Activated CD4-positive, alpha-beta memory T cell treated with anti-CD3 and anti-CD28 coated beads, Interleukin-2, amount 10 ng/mL, durations not matched to agents 7 days and 5 days (primary cell): ENCODE measurements at regions not wholly inside any gene's neighbourhood (a gene's known extent, or its start where the extent isn't known, plus 50 kb on each side); places are given as distances from the start of the nearest gene placed in this dataset.

ENCODE experiments used
- CTCF ChIA-PET: fragments of 350-600 bp; sonication (Branson Sonifier 250); formaldehyde crosslinking; loops from one replicate; lab custom pipeline; 2021; ENCODE audit warnings: antibody characterized with exemption, inconsistent platforms; lab: Charles Lee
- POLR2A ChIA-PET: fragments of 350-600 bp; sonication (Branson Sonifier 250); formaldehyde crosslinking; loops from one replicate; lab custom pipeline; 2021; ENCODE audit warnings: antibody characterized with exemption; lab: Charles Lee
- DNase-seq: peaks from one replicate; pipeline ENCODE4 v3.0.0-alpha.2; 2020
- H3K27ac Mint-ChIP-seq: one replicate; pipeline ENCODE4 v1.8.0; 2021; ENCODE audit warnings: mild to moderate bottlenecking, mixed read lengths
- H3K27me3 Mint-ChIP-seq: one replicate; pipeline ENCODE4 v1.8.0; 2021; ENCODE audit warnings: mixed read lengths
- H3K36me3 Mint-ChIP-seq: one replicate; pipeline ENCODE4 v1.8.0; 2021; ENCODE audit warnings: low read depth, mixed read lengths
- H3K4me1 Mint-ChIP-seq: one replicate; pipeline ENCODE4 v1.8.0; 2021; ENCODE audit warnings: mixed read lengths
- H3K4me3 Mint-ChIP-seq: one replicate; pipeline ENCODE4 v1.8.0; 2021; ENCODE audit warnings: mild to moderate bottlenecking, mixed read lengths
- H3K9me3 Mint-ChIP-seq: one replicate; pipeline ENCODE4 v1.8.0; 2021; ENCODE audit warnings: mixed read lengths

DNA sequence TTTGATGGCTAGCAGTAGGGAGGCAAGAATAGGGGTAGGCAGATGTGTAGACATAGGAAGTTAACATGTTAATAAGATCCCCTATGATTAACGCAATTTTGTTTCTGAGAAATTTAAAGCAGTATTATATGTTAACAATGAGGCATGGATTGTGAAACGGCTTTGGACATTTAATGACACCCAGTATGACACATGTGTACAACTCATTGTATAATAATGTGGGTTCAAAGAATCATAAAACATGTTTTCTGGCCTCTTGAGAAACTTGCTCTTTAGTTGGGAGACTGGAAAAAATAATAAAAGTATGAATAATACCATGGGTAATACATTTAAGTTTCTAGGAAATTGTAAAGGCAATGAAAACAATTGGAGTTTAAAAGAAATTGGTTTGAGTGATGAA lies 332.1 kb upstream of the CDH20 start:
- no peak for DNase-seq
- Mint-ChIP-seq H3K4me3 (no peak overlapping the region), H3K36me3 (no peaks in the 10 kb centered on the region), H3K27ac (no peak overlapping the region), H3K9me3 (peaks cover 8% of the 10 kb centered on the region), H3K4me1 (no peaks in the 10 kb centered on the region), H3K27me3 (no peaks in the 10 kb centered on the region)
- CTCF ChIA-PET: no interaction called here
- POLR2A ChIA-PET: no interaction called here

- peaks cover 9% of the 10 kb centered on the region for H3K9me3 Mint-ChIP-seq
- no peaks in the 10 kb centered on the region for H3K27me3 Mint-ChIP-seq
- no peak overlapping the region for H3K27ac Mint-ChIP-seq
- no peaks in the 10 kb centered on the region for H3K36me3 Mint-ChIP-seq
- no peak overlapping the region for H3K4me3 Mint-ChIP-seq
- no peak for DNase-seq
- ChIA-PET CTCF (no interaction called here), POLR2A (no interaction called here)
- H3K4me1 Mint-ChIP-seq: no peaks in the 10 kb centered on the region
Measured at GRCh38 chr18:61006687-61007224, 326.5 kb upstream of the CDH20 start.

- no peaks in the 10 kb centered on the region for H3K36me3 Mint-ChIP-seq
- no peaks in the 10 kb centered on the region for H3K27me3 Mint-ChIP-seq
- no peak overlapping the region for H3K4me3 Mint-ChIP-seq
- CTCF ChIA-PET: no interaction called here
- peaks cover 26% of the 10 kb centered on the region for H3K9me3 Mint-ChIP-seq
- H3K4me1 Mint-ChIP-seq: no peaks in the 10 kb centered on the region
- DNase-seq: no peak
- H3K27ac Mint-ChIP-seq: no peak overlapping the region
- POLR2A ChIA-PET: no interaction called here
Measured at GRCh38 chr18:61019338-61020301, 313.6 kb upstream of the CDH20 start.

- Mint-ChIP-seq H3K27ac (no peak overlapping the region), H3K36me3 (no peaks in the 10 kb centered on the region)
- POLR2A ChIA-PET: no interaction called here
Measured at GRCh38 chr18:61025596-61025995, 307.6 kb upstream of the CDH20 start.

GRCh38 chr18:61031626-61032025 lies 301.6 kb upstream of the CDH20 start:
- ChIA-PET POLR2A (no interaction called here), CTCF (no interaction called here)
- H3K36me3 Mint-ChIP-seq: no peaks in the 10 kb centered on the region
- no peak overlapping the region for H3K27ac Mint-ChIP-seq
- no peaks in the 10 kb centered on the region for H3K4me1 Mint-ChIP-seq
- no peaks in the 10 kb centered on the region for H3K27me3 Mint-ChIP-seq
- DNase-seq: no peak
- no peak overlapping the region for H3K4me3 Mint-ChIP-seq
- H3K9me3 Mint-ChIP-seq: peaks cover 16% of the 10 kb centered on the region

More at GRCh38 chr18:61025596-61025995, 307.6 kb upstream of the CDH20 start:
- no peak for DNase-seq
- Mint-ChIP-seq H3K4me1 (no peaks in the 10 kb centered on the region), H3K4me3 (no peak overlapping the region), H3K27me3 (no peaks in the 10 kb centered on the region), H3K9me3 (peaks cover 34% of the 10 kb centered on the region)
- CTCF ChIA-PET: no interaction called here

- Mint-ChIP-seq H3K4me3 (no peak overlapping the region), H3K36me3 (no peaks in the 10 kb centered on the region), H3K27ac (no peak overlapping the region), H3K4me1 (no peaks in the 10 kb centered on the region), H3K27me3 (no peaks in the 10 kb centered on the region), H3K9me3 (peaks cover 9% of the 10 kb centered on the region)
- ChIA-PET CTCF (no interaction called here), POLR2A (no interaction called here)
- DNase-seq: no peak
Measured at GRCh38 chr18:61034580-61034979, 298.6 kb upstream of the CDH20 start.

GRCh38 chr18:61039251-61039650 lies 294.0 kb upstream of the CDH20 start:
- Mint-ChIP-seq H3K9me3 (peaks cover 1% of the 10 kb centered on the region), H3K36me3 (no peaks in the 10 kb centered on the region), H3K27me3 (no peaks in the 10 kb centered on the region), H3K4me3 (no peak overlapping the region), H3K27ac (no peak overlapping the region), H3K4me1 (no peaks in the 10 kb centered on the region)
- ChIA-PET CTCF (no interaction called here), POLR2A (no interaction called here)
- DNase-seq: no peak

- Mint-ChIP-seq H3K4me1 (no peaks in the 10 kb centered on the region), H3K36me3 (no peaks in the 10 kb centered on the region)
- POLR2A ChIA-PET: no interaction called here
Measured at GRCh38 chr18:61047794-61048193, 285.4 kb upstream of the CDH20 start.

GRCh38 chr18:61057443-61057842 lies 275.8 kb upstream of the CDH20 start:
- no peaks in the 10 kb centered on the region for H3K36me3 Mint-ChIP-seq
- DNase-seq: no peak
- H3K27me3 Mint-ChIP-seq: no peaks in the 10 kb centered on the region
- H3K9me3 Mint-ChIP-seq: peaks cover 5% of the 10 kb centered on the region
- H3K4me1 Mint-ChIP-seq: no peaks in the 10 kb centered on the region
- CTCF ChIA-PET: no interaction called here
- H3K27ac Mint-ChIP-seq: no peak overlapping the region
- H3K4me3 Mint-ChIP-seq: no peak overlapping the region
- POLR2A ChIA-PET: no interaction called here

More at GRCh38 chr18:61047794-61048193, 285.4 kb upstream of the CDH20 start:
- Mint-ChIP-seq H3K27me3 (no peaks in the 10 kb centered on the region), H3K4me3 (no peak overlapping the region), H3K27ac (no peak overlapping the region), H3K9me3 (peaks cover 8% of the 10 kb centered on the region)
- CTCF ChIA-PET: no interaction called here
- DNase-seq: no peak

GRCh38 chr18:61062258-61062657 lies 271.0 kb upstream of the CDH20 start:
- H3K36me3 Mint-ChIP-seq: no peaks in the 10 kb centered on the region
- ChIA-PET POLR2A (no interaction called here), CTCF (no interaction called here)
- H3K27me3 Mint-ChIP-seq: no peaks in the 10 kb centered on the region
- no peak for DNase-seq
- no peaks in the 10 kb centered on the region for H3K9me3 Mint-ChIP-seq
- H3K27ac Mint-ChIP-seq: no peak overlapping the region
- H3K4me1 Mint-ChIP-seq: no peaks in the 10 kb centered on the region
- H3K4me3 Mint-ChIP-seq: no peak overlapping the region

GRCh38 chr18:61064911-61065310 lies 268.3 kb upstream of the CDH20 start:
- CTCF ChIA-PET: no interaction called here

GRCh38 chr18:61076986-61077385 lies 256.2 kb upstream of the CDH20 start:
- Mint-ChIP-seq H3K4me1 (no peaks in the 10 kb centered on the region), H3K36me3 (no peaks in the 10 kb centered on the region), H3K27me3 (no peaks in the 10 kb centered on the region)

More at GRCh38 chr18:61064911-61065310, 268.3 kb upstream of the CDH20 start:
- no peak overlapping the region for H3K4me3 Mint-ChIP-seq
- H3K36me3 Mint-ChIP-seq: no peaks in the 10 kb centered on the region
- POLR2A ChIA-PET: no interaction called here
- no peak overlapping the region for H3K27ac Mint-ChIP-seq
- H3K4me1 Mint-ChIP-seq: no peaks in the 10 kb centered on the region
- H3K27me3 Mint-ChIP-seq: no peaks in the 10 kb centered on the region
- no peaks in the 10 kb centered on the region for H3K9me3 Mint-ChIP-seq
- DNase-seq: no peak

GRCh38 chr18:61079714-61080113 lies 253.5 kb upstream of the CDH20 start:
- DNase-seq: no peak
- H3K4me1 Mint-ChIP-seq: no peaks in the 10 kb centered on the region
- no peaks in the 10 kb centered on the region for H3K36me3 Mint-ChIP-seq
- H3K27me3 Mint-ChIP-seq: no peaks in the 10 kb centered on the region
- no peak overlapping the region for H3K27ac Mint-ChIP-seq
- POLR2A ChIA-PET: no interaction called here
- CTCF ChIA-PET: no interaction called here
- no peak overlapping the region for H3K4me3 Mint-ChIP-seq
- peaks cover 3% of the 10 kb centered on the region for H3K9me3 Mint-ChIP-seq

More at GRCh38 chr18:61076986-61077385, 256.2 kb upstream of the CDH20 start:
- DNase-seq: no peak
- ChIA-PET CTCF (no interaction called here), POLR2A (no interaction called here)
- Mint-ChIP-seq H3K4me3 (no peak overlapping the region), H3K9me3 (peaks cover 13% of the 10 kb centered on the region), H3K27ac (no peak overlapping the region)
